HepG2 (cell line): ENCODE measurements at regions not wholly inside any gene's neighbourhood (a gene's known extent, or its start where the extent isn't known, plus 50 kb on each side); places are given as distances from the start of the nearest gene placed in this dataset.

ENCODE experiments used
- ATAC-seq: fragments of 200-7000 bp; cut with Tn5 transposase; 3 replicates; pipeline ENCODE4 v1.9.1; 2020; ENCODE audit warnings: mild to moderate bottlenecking, moderate library complexity
- BruUV-seq: library from RNA; stranded (reverse); fragments of 400-500 nt; replicated peaks from 2 replicates; lab custom pipeline; 2021; lab: Mats Ljungman, UMichigan
- CTCF ChIA-PET: fragments of 300-600 bp; formaldehyde crosslinking; extraction: SDS; loops from one replicate; lab custom pipeline; 2021; ENCODE audit warnings: low total read pairs, inconsistent platforms, low intra/inter-chr PET ratio; lab: Yijun Ruan, JAX
- POLR2A ChIA-PET: fragments of 350-600 bp; sonication (Branson Sonifier 250); formaldehyde crosslinking; loops from one replicate; lab custom pipeline; 2020; ENCODE audit warnings: antibody characterized with exemption, inconsistent platforms; lab: Yijun Ruan, JAX
- DNase-seq: peaks from one replicate; pipeline ENCODE4 v3.0.0-alpha.2; 2015; ENCODE audit warnings: low spot score
- FAIRE-seq: peaks from 3 replicates; lab custom pipeline; 2011; peaks lifted over from hg19 to GRCh38; lab: Jason Lieb, UNC
- H2AFZ ChIP-seq: one replicate; pipeline ENCODE4 v1.6.1; 2011; ENCODE audit warnings: low read length, inconsistent platforms
- H3K27ac ChIP-seq: fragments of 300-600 bp; 3 replicates; pipeline ENCODE4 v1.8.0; 2011; ENCODE audit warnings: mixed run types, mild to moderate bottlenecking, mixed read lengths, low read length, inconsistent platforms; ENCODE audit not compliant: insufficient read depth; ENCODE audit errors: extremely low read length
- H3K27me3 ChIP-seq, 2 experiments: fragments of 200-600 bp in 1 of 2; 2 replicates in 1 of 2; 3 replicates in 1 of 2; pipeline versions ENCODE4 v1.6.0 to v1.8.0; 2011; ENCODE audit warnings: low read length in 2 of 2, mild to moderate bottlenecking in 2 of 2, moderate library complexity in 2 of 2, inconsistent platforms in 1 of 2; ENCODE audit not compliant: insufficient read depth in 2 of 2, control insufficient read depth in 1 of 2
- H3K36me3 ChIP-seq, 2 experiments: fragments of 200-600 bp in 1 of 2; replicated peaks in 1 of 2; 2 replicates in 1 of 2; 3 replicates in 1 of 2; pipeline versions ENCODE4 v1.5.1 to v1.8.0; 2011; ENCODE audit warnings: low read length in 2 of 2, inconsistent platforms in 1 of 2; ENCODE audit not compliant: insufficient read depth in 2 of 2, control insufficient read depth in 1 of 2
- H3K4me1 ChIP-seq: 2 replicates; pipeline ENCODE4 v1.5.1; 2012; ENCODE audit warnings: low read length, inconsistent platforms; ENCODE audit not compliant: insufficient read depth
- H3K4me2 ChIP-seq: 2 replicates; pipeline ENCODE4 v1.6.0; 2011; ENCODE audit warnings: low read depth, low read length, inconsistent platforms
- H3K4me3 ChIP-seq, 3 experiments: fragments of 200-600 bp in 1 of 3; sonication (generic), shearing (Covaris generic) in 1 of 3; replicated peaks in 1 of 3; 2 replicates each; pipeline ENCODE4 v1.5.1; 2011 to 2016; ENCODE audit warnings: low read length in 3 of 3, inconsistent platforms in 2 of 3, low read depth in 2 of 3, mild to moderate bottlenecking in 2 of 3, control low read depth in 1 of 3, mixed read lengths in 1 of 3; ENCODE audit not compliant: insufficient read depth in 1 of 3
- H3K79me2 ChIP-seq: one replicate; pipeline ENCODE4 v1.6.1; 2011; ENCODE audit warnings: low read length, inconsistent platforms; ENCODE audit not compliant: insufficient read depth
- H3K9ac ChIP-seq: 2 replicates; pipeline ENCODE4 v1.6.0; 2011; ENCODE audit warnings: mild to moderate bottlenecking, low read depth, low read length, inconsistent platforms; ENCODE audit not compliant: insufficient read depth
- H3K9me3 ChIP-seq: 2 replicates; pipeline ENCODE4 v1.5.1; 2012; ENCODE audit warnings: mild to moderate bottlenecking, low read length
- H4K20me1 ChIP-seq: 2 replicates; pipeline ENCODE4 v1.6.0; 2011; ENCODE audit warnings: inconsistent platforms, mild to moderate bottlenecking, low read length, moderate library complexity; ENCODE audit not compliant: insufficient read depth
- ADNP ChIP-seq: sonication (generic); formaldehyde crosslinking; IDR thresholded peaks from 2 replicates; pipeline ENCODE4 v1.4.0; 2020; ENCODE audit warnings: missing genetic modification reagents
- ERF ChIP-seq: IDR thresholded peaks from 2 replicates; pipeline ENCODE4 v1.6.1; 2018; ENCODE audit warnings: missing biosample characterization, missing genetic modification reagents
- RFXANK ChIP-seq: IDR thresholded peaks from 2 replicates; pipeline ENCODE4 v1.6.1; 2016
- SOX6 ChIP-seq, 2 experiments: fragments of 450-650 bp in 1 of 2; sonication (generic) in 1 of 2; formaldehyde crosslinking in 1 of 2; IDR thresholded peaks; 2 replicates each; pipeline versions ENCODE4 v1.4.0 to v1.6.1; 2017 to 2020; ENCODE audit warnings: antibody characterized with exemption in 1 of 2, mild to moderate bottlenecking in 1 of 2, missing genetic modification reagents in 1 of 2
- ZFP41 ChIP-seq: sonication (generic); formaldehyde crosslinking; IDR thresholded peaks from 2 replicates; pipeline ENCODE4 v1.4.0; 2020; ENCODE audit warnings: mild to moderate bottlenecking, missing genetic modification reagents, borderline replicate concordance
- ZNF160 ChIP-seq: sonication (generic); formaldehyde crosslinking; IDR thresholded peaks from 2 replicates; pipeline ENCODE4 v1.8.0; 2022; ENCODE audit warnings: mild to moderate bottlenecking, inconsistent platforms, missing genetic modification reagents
- ZNF382 ChIP-seq: sonication (generic); formaldehyde crosslinking; IDR thresholded peaks from 2 replicates; pipeline ENCODE4 v1.5.0; 2020; ENCODE audit warnings: missing genetic modification reagents, mild to moderate bottlenecking, borderline replicate concordance
- ZNF713 ChIP-seq: sonication (generic); formaldehyde crosslinking; IDR thresholded peaks from 2 replicates; pipeline ENCODE4 v1.4.0; 2020; ENCODE audit warnings: mild to moderate bottlenecking, missing genetic modification reagents
- WGBS: methylation state at CpG from one replicate; pipeline ENCODE4 v1.1.6; 2017; ENCODE audit warnings: low lambda C conversion rate; 5-methylcytosine and 5-hydroxymethylcytosine counted together
- in situ Hi-C: cut with HindIII; loops from 2 replicates; pipeline ENCODE4 v1.10.0; 2017; ENCODE audit warnings: low pct_unique_long_range_greater_than_20kb; ENCODE audit not compliant: extremely low pct_ligation_motif_present
- intact Hi-C: fragments of 100-400 bp; cut with micrococcal nuclease; formaldehyde crosslinking; loops from one replicate; pipeline ENCODE4 v1.10.0; 2022; ENCODE audit not compliant: unreplicated experiment
- TF ChIP-seq, protein P1 (sequence below): sonication (generic); formaldehyde crosslinking; IDR thresholded peaks from 2 replicates; pipeline ENCODE4 v1.5.1; 2020; ENCODE audit warnings: missing genetic modification reagents, mild to moderate bottlenecking, borderline replicate concordance

DNA sequence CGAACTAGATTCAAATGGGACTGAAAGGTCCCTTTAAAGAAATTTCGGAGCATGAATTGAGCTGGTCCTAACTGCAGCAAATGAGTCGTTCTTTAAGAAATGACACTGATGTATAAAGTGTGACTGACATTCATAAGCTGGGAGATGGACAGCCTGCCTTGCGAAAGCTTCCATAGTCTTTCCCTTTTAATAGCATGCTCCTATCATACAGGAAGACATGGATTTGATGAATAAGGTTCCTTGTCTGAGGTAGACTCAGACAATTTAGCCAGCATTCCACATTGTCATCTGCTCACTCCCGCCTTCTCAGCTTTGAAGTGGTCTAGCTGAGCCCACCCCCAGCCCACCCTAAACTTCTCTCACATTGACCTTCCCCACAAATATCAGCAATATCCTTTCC is 264.9 kb downstream of the TSN start (continued):
- TF ChIP-seq ERF (CRISPR knock-in tag) (no peak), RFXANK (CRISPR knock-in tag) (no peak), ZNF382 (no peak), SOX6 (IDR thresholded peaks at IDR 0.05) (no peak), SOX6 (CRISPR knock-in tag; IDR thresholded peaks at IDR 0.05) (no peak)

DNA sequence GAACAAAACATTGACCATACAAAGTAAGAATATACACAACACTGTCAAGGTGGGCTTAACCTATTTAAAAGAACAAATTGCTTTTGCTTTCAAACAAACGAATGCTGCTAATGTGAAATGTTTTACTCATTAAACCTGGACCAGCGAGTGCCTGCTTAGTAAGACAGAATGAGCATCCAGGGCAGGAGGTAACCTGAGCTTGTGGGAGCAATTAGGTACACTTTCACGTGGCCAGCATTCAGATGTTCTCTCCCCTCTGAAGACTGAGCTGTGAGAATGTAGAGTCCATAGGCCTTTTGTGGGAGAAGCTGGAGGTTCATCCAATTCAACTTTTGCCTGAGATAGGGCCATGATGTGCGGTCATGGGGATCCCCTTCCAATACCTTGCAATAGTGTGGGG is 266.5 kb downstream of the TSN start:
- ATAC-seq (no peak), DNase-seq (no peak), FAIRE-seq (no peak)
- WGBS: 23% methylated on average over 4 of the region's 4 CpGs
- no peaks in the 10 kb centered on the region for H3K36me3 ChIP-seq
- POLR2A ChIA-PET: no interaction called here
- no peaks in the 10 kb centered on the region for H3K4me1 ChIP-seq
- no TSS peak for BruUV-seq
- no peaks in the 10 kb centered on the region for H3K9me3 ChIP-seq
- peaks cover 3 to 12% of the 10 kb centered on the region in 2 experiments; a peak in 3 of 5 replicates for H3K27me3 ChIP-seq
- H2AFZ ChIP-seq: no peak overlapping the region
- H3K4me2 ChIP-seq: no peak overlapping the region
- H3K27ac ChIP-seq: no peak overlapping the region
- intact Hi-C loops: no loop called here
- H3K79me2 ChIP-seq: no peaks in the 10 kb centered on the region
- in situ Hi-C loops: no loop called here
- no peak overlapping the region for H3K9ac ChIP-seq
- no peak overlapping the region for H3K4me3 ChIP-seq
- CTCF ChIA-PET: no interaction called here
- H4K20me1 ChIP-seq: no peaks in the 10 kb centered on the region
- no peak for TF ChIP-seq ZNF160 (CRISPR knock-in tag)
- TF ChIP-seq, protein P1, sequence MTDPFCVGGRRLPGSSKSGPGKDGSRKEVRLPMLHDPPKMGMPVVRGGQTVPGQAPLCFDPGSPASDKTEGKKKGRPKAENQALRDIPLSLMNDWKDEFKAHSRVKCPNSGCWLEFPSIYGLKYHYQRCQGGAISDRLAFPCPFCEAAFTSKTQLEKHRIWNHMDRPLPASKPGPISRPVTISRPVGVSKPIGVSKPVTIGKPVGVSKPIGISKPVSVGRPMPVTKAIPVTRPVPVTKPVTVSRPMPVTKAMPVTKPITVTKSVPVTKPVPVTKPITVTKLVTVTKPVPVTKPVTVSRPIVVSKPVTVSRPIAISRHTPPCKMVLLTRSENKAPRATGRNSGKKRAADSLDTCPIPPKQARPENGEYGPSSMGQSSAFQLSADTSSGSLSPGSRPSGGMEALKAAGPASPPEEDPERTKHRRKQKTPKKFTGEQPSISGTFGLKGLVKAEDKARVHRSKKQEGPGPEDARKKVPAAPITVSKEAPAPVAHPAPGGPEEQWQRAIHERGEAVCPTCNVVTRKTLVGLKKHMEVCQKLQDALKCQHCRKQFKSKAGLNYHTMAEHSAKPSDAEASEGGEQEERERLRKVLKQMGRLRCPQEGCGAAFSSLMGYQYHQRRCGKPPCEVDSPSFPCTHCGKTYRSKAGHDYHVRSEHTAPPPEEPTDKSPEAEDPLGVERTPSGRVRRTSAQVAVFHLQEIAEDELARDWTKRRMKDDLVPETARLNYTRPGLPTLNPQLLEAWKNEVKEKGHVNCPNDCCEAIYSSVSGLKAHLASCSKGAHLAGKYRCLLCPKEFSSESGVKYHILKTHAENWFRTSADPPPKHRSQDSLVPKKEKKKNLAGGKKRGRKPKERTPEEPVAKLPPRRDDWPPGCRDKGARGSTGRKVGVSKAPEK (CRISPR knock-in tag): no peak
- TF ChIP-seq ZNF713 (CRISPR knock-in tag): no peak
- no peak for TF ChIP-seq ADNP (CRISPR knock-in tag)
- no peak for TF ChIP-seq ZFP41 (CRISPR knock-in tag)
